GM23248 (cell line): ENCODE measurements at regions not wholly inside any gene's neighbourhood (a gene's known extent, or its start where the extent isn't known, plus 50 kb on each side); places are given as distances from the start of the nearest gene placed in this dataset.

ENCODE experiments used
- EZH2 ChIP-seq: fragments of 200-600 bp; sonication (generic); IDR thresholded peaks from 2 replicates; pipeline ENCODE4 v1.6.1; 2018; ENCODE audit warnings: antibody characterized with exemption, mild to moderate bottlenecking; ENCODE audit not compliant: insufficient read depth, poor library complexity, severe bottlenecking
- EZH2phosphoT487 ChIP-seq: fragments of 200-600 bp; sonication (generic); IDR thresholded peaks from 2 replicates; pipeline ENCODE4 v1.6.1; 2018; ENCODE audit warnings: antibody characterized with exemption, moderate library complexity, mild to moderate bottlenecking, low read depth; ENCODE audit not compliant: insufficient read depth

- TF ChIP-seq EZH2, result no peak
- TF ChIP-seq EZH2phosphoT487, result no peak
These were observed 53.5 kb upstream of the DMRTB1 start for GRCh38 chr1:53405737-53406136.
